Ascending aorta (tissue), 2 donors: ENCODE measurements at regions not wholly inside any gene's neighbourhood (a gene's known extent, or its start where the extent isn't known, plus 50 kb on each side); places are given as distances from the start of the nearest gene placed in this dataset.

Source experiments
- DNase-seq, 2 donors: peaks; one replicate each; pipeline ENCODE4 v3.0.0-alpha.2; 2019; ENCODE audit warnings: low spot score in 2 of 2
- H3K27ac ChIP-seq, 2 donors: fragments of 200-600 bp; sonication (generic); one replicate each; pipeline ENCODE4 v1.5.1; 2016 to 2017; ENCODE audit warnings: mild to moderate bottlenecking in 1 of 2
- H3K27me3 ChIP-seq: fragments of 200-600 bp; sonication (generic); one replicate; pipeline ENCODE4 v1.5.1; 2017
- H3K36me3 ChIP-seq, 2 donors: fragments of 200-600 bp; sonication (generic); one replicate each; pipeline ENCODE4 v1.5.1; 2016
- H3K4me1 ChIP-seq, 2 donors: fragments of 200-600 bp; sonication (generic); one replicate each; pipeline ENCODE4 v1.5.1; 2016 to 2017; ENCODE audit warnings: mild to moderate bottlenecking in 1 of 2
- H3K4me3 ChIP-seq, 2 donors: fragments of 200-600 bp; sonication (generic); one replicate each; pipeline ENCODE4 v1.5.1; 2016 to 2017; ENCODE audit warnings: mild to moderate bottlenecking in 1 of 2
- H3K9me3 ChIP-seq, 2 donors: fragments of 200-600 bp; sonication (generic); one replicate each; pipeline ENCODE4 v1.5.1; 2016
- intact Hi-C: fragments of 100-400 bp; cut with DNase I; formaldehyde crosslinking; loops from one replicate; pipeline ENCODE4 v1.15.1; 2023
- TF ChIP-seq, protein P1 (sequence below), 3 experiments: fragments of 200-600 bp in 2 of 3; fragments of 450-650 bp in 1 of 3; sonication (generic) in 2 of 3; IDR thresholded peaks; one replicate each; pipeline ENCODE4 v1.5.1; 2016 to 2019; ENCODE audit warnings: antibody characterized with exemption in 3 of 3, mild to moderate bottlenecking in 1 of 3, moderate library complexity in 1 of 3

DNA sequence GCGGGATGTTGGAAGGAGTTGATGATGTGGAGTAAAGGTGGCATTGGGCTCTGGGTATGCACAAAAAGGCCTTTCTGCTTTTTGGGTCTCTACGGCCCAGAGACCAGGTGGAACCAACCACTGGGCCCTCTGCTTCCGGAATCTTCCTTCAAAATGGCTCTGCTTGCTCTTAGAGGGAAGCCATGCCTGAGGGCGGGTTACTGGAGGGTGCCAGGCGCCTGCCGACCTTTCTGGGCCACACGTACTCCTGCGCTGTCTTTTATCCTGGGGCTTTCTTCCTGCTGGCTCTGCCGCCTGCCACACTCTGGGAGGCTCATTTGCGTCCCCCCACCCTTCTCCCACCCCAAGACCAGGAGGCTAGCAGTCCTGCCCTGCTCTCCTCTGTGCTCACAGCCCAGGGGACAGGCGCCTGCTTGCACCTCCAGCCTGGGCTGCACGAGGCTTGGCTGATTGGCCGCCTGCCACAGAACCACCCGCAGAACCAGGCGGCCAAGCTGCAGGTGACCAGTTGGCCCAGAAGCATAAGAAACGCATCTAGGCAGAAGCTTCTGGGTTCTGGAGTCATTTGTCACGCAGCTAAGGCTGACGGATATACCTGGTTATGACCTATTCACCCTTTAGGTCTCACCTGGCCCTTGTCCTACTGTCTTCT is 536.9 kb downstream of the TBC1D22A start:
- H3K4me3 ChIP-seq: no peak overlapping the region
- TF ChIP-seq, protein P1, sequence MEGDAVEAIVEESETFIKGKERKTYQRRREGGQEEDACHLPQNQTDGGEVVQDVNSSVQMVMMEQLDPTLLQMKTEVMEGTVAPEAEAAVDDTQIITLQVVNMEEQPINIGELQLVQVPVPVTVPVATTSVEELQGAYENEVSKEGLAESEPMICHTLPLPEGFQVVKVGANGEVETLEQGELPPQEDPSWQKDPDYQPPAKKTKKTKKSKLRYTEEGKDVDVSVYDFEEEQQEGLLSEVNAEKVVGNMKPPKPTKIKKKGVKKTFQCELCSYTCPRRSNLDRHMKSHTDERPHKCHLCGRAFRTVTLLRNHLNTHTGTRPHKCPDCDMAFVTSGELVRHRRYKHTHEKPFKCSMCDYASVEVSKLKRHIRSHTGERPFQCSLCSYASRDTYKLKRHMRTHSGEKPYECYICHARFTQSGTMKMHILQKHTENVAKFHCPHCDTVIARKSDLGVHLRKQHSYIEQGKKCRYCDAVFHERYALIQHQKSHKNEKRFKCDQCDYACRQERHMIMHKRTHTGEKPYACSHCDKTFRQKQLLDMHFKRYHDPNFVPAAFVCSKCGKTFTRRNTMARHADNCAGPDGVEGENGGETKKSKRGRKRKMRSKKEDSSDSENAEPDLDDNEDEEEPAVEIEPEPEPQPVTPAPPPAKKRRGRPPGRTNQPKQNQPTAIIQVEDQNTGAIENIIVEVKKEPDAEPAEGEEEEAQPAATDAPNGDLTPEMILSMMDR (IDR thresholded peaks at IDR 0.05): no peak
- H3K9me3 ChIP-seq: no peaks in the 10 kb centered on the region
- no peaks in the 10 kb centered on the region for H3K4me1 ChIP-seq
- intact Hi-C loops: no loop called here
- peak in 1 of 2 donors; percentile 28 for DNase-seq
- no peaks in the 10 kb centered on the region for H3K36me3 ChIP-seq
- H3K27me3 ChIP-seq: no peaks in the 10 kb centered on the region
- no peak overlapping the region for H3K27ac ChIP-seq

DNA sequence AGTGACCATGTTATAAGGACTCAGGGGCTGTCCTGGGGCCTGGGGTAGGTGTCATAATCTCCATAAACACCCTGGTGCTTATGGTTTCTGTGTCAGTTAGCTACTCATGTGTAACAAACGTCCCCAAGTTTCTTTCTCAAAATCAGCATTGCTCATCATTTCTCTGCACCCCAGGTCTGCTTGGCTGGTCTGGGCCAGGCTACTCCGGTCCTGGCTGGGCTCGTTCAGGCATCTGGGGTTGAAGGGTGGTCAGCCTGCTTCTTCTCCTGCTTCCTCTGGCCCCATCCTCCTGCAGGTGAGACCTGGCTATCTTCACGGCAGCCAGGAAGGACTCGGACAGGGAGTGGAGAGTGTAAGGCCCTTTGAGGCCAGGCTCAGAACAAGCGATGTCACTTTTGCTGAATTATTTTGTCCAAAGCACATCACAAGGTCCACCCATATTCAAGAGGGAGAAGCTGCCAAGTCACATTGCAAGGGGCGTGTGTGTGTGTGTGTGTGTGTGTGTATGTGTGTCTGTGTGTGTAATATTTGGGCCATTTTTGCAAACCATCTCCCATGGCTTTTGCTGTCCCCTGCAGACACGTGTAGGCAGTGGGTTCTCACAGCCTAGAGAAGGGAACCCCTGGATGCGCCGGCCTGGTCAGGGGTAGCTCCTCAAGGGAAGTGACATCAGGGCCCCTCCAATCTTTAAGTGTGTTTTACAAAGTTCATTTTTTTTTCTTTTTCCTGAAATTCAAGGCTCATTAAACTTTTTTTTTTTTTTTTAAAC is 535.8 kb downstream of the TBC1D22A start:
- Histone ChIP-seq H3K4me1 (no peaks in the 10 kb centered on the region), H3K36me3 (no peaks in the 10 kb centered on the region), H3K27ac (no peak overlapping the region), H3K9me3 (no peaks in the 10 kb centered on the region), H3K4me3 (no peak overlapping the region), H3K27me3 (no peaks in the 10 kb centered on the region)
- intact Hi-C loops: no loop called here
- no peak for DNase-seq
- TF ChIP-seq, protein P1 (IDR thresholded peaks at IDR 0.05): no peak

DNA sequence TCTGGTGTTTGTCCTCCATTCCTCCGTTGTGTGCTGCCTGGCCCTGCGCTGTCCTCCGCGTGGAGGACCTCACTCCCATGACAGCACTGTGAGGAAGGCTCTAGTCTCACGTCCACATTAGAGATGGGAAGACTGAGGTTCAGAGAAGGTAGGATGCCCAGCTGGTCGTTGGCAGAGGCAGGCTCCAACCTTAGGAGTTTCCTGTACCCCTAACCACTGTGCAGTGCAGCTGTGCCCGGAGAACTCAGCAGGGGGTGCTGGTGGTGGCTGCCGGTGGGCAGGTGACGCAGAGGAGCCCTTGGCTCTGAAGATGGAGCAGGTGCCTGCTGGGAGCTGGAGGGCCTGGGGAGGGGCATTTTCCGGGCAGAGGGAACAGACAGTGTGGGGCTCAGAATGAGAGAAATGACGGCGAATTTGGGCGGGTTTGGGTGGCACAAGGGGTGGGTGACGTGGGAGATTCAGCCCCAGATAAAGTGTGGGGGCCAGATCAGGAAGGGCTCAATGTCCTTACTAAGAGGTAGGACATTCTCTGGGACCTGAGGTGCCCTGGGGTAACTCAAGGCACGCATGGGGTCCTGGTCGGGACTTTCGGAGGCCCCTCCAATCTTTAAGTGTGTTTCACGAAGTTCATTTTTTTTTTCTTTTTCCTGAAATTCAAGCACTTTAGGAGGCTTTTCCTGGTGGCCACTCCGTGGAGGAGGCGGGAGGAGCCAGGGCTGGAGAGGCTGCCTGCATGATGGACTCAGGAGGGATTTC is 535.0 kb downstream of the TBC1D22A start:
- peak in 1 of 2 donors; percentile 33 for DNase-seq
- Histone ChIP-seq H3K27ac (no peak overlapping the region), H3K4me3 (no peak overlapping the region)

DNA sequence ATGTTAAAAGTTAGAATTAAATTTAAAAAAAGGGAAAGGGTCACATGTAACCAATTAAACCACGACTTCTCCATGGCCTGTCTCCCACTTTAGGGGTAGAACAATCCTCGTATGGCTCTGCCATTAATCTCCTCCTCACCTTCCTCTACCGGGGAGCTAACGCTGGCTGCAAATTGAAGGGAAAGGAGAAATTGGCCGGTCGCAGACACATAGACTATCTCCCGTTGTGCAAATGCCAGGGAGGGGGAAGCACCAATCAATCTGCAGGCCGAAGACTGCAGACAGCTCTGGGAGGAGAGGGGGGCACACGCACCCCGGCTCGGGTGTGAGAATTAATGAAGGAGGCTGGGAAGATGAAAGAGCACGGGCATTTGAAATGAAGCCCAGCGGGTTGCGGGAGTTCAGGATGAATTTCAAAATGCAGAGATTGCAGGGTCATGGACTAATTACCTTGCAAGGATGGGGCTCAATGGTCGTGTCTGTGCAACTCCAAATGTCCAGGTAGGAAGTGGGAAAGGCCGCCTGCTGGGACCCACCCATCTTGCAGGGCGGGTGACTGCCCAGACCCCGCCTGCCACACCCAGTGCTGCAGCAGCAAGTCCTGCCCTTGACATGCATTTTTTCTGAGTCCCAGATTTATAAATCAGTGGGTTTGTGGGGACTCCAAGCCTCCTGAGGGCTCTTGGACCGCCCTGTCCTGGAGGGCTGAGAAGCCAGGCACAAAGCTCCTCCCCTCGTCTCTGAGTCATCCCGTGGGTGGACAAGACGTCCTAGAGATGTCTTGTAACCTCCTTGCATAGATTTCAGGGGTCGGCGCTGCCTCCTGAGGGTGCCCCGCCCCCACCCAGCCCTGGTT is 534.2 kb downstream of the TBC1D22A start:
- Histone ChIP-seq H3K9me3 (no peaks in the 10 kb centered on the region), H3K4me1 (no peaks in the 10 kb centered on the region), H3K27ac (no peak overlapping the region), H3K27me3 (no peaks in the 10 kb centered on the region), H3K4me3 (no peak overlapping the region), H3K36me3 (no peaks in the 10 kb centered on the region)
- intact Hi-C loops: no loop called here
- DNase-seq: peak in 1 of 2 donors; percentile 31
- TF ChIP-seq, protein P1 (IDR thresholded peaks at IDR 0.05): no peak

More for the DNA sequence above, 535.0 kb downstream of the TBC1D22A start:
- no peaks in the 10 kb centered on the region for H3K9me3 ChIP-seq
- no peaks in the 10 kb centered on the region for H3K36me3 ChIP-seq
- intact Hi-C loops: no loop called here
- no peaks in the 10 kb centered on the region for H3K27me3 ChIP-seq
- H3K4me1 ChIP-seq: no peaks in the 10 kb centered on the region
- TF ChIP-seq, protein P1 (IDR thresholded peaks at IDR 0.05): no peak

DNA sequence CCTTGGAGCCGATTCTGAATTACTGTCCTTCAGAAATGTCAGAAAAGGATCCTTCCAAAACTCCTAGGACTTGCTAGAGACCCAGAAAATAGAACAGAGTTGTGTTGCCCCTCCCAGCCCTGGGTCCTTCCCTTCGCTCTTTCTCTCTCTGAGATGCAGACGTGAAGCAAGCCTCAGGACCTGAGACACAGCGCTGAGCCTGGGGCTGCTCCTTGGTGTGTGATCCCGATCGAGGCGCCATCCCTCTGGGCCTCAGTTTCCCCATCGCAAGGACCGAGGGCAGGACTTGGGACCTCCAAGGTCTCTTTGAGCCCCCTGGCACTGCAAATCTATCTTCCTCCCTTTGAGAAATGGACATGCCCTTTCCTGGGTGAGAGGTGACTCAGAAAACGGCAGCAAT is 533.5 kb downstream of the TBC1D22A start:
- Histone ChIP-seq H3K9me3 (no peaks in the 10 kb centered on the region), H3K36me3 (no peaks in the 10 kb centered on the region), H3K4me3 (no peak overlapping the region), H3K27me3 (no peaks in the 10 kb centered on the region), H3K27ac (no peak overlapping the region), H3K4me1 (no peaks in the 10 kb centered on the region)
- intact Hi-C loops: no loop called here
- TF ChIP-seq, protein P1 (IDR thresholded peaks at IDR 0.05): no peak
- no peak for DNase-seq
